Calu3 (cell line): ENCODE measurements at regions not wholly inside any gene's neighbourhood (a gene's known extent, or its start where the extent isn't known, plus 50 kb on each side); places are given as distances from the start of the nearest gene placed in this dataset.

Experiments
- BruUV-seq: library from RNA; stranded (reverse); fragments of 400-500 nt; replicated peaks from 2 replicates; lab custom pipeline; 2021; lab: Mats Ljungman, UMichigan
- CTCF ChIA-PET: fragments of 300-600 bp; sonication (Branson Sonifier 250); formaldehyde crosslinking; loops from one replicate; lab custom pipeline; 2022; ENCODE audit warnings: antibody characterized with exemption; lab: Charles Lee
- DNase-seq: peaks from one replicate; pipeline ENCODE4 v3.0.0; 2022
- H3K27ac Mint-ChIP-seq: one replicate; pipeline ENCODE4 v1.8.0; 2022; ENCODE audit warnings: mixed read lengths; ENCODE audit not compliant: unreplicated experiment
- H3K27me3 Mint-ChIP-seq: one replicate; pipeline ENCODE4 v1.8.0; 2022; ENCODE audit warnings: mixed read lengths; ENCODE audit not compliant: unreplicated experiment
- H3K36me3 Mint-ChIP-seq: one replicate; pipeline ENCODE4 v1.8.0; 2022; ENCODE audit warnings: mild to moderate bottlenecking, moderate library complexity, mixed read lengths; ENCODE audit not compliant: insufficient read depth, unreplicated experiment
- H3K4me1 Mint-ChIP-seq: one replicate; pipeline ENCODE4 v1.8.0; 2022; ENCODE audit warnings: mild to moderate bottlenecking, low read depth, mixed read lengths; ENCODE audit not compliant: unreplicated experiment
- H3K4me3 Mint-ChIP-seq: one replicate; pipeline ENCODE4 v1.8.0; 2022; ENCODE audit warnings: mild to moderate bottlenecking, low read depth, moderate library complexity, mixed read lengths; ENCODE audit not compliant: unreplicated experiment
- H3K9me3 Mint-ChIP-seq: one replicate; pipeline ENCODE4 v1.8.0; 2022; ENCODE audit warnings: low read depth, mixed read lengths; ENCODE audit not compliant: unreplicated experiment
- intact Hi-C: fragments of 100-400 bp; cut with micrococcal nuclease; formaldehyde crosslinking; loops from one replicate; pipeline ENCODE4 v1.10.0; 2022; ENCODE audit not compliant: unreplicated experiment
- TF ChIP-seq, protein P1 (sequence below): fragments of 200-600 bp; IDR thresholded peaks from one replicate; pipeline ENCODE4 v1.8.0; 2022; ENCODE audit warnings: antibody characterized with exemption; ENCODE audit not compliant: unreplicated experiment

DNA sequence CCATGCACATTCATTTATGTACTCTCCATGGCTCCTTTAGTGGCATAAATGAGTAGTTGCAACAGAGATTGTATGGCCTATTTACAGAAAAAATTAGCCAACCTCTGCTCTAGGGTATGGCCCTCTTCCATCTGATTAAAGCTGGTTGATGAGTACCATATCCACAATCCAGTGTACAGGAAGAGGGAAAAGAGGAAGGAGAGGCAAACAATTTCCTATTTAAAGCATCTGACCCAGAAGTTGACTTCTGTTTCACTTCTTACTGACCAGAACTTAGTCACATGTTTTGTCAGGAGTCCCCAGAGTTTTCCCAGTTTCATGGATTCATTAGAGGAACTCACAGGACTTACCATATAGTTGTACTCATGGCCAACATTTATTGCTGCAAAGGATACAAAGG is 68.6 kb upstream of the STARD4 start:
- Mint-ChIP-seq H3K4me1 (no peaks in the 10 kb centered on the region), H3K36me3 (no peaks in the 10 kb centered on the region), H3K9me3 (peaks cover 2% of the 10 kb centered on the region), H3K27ac (no peak overlapping the region), H3K4me3 (no peak overlapping the region), H3K27me3 (no peaks in the 10 kb centered on the region)
- no peak for DNase-seq
- intact Hi-C loops = no loop called here
- TF ChIP-seq, protein P1, sequence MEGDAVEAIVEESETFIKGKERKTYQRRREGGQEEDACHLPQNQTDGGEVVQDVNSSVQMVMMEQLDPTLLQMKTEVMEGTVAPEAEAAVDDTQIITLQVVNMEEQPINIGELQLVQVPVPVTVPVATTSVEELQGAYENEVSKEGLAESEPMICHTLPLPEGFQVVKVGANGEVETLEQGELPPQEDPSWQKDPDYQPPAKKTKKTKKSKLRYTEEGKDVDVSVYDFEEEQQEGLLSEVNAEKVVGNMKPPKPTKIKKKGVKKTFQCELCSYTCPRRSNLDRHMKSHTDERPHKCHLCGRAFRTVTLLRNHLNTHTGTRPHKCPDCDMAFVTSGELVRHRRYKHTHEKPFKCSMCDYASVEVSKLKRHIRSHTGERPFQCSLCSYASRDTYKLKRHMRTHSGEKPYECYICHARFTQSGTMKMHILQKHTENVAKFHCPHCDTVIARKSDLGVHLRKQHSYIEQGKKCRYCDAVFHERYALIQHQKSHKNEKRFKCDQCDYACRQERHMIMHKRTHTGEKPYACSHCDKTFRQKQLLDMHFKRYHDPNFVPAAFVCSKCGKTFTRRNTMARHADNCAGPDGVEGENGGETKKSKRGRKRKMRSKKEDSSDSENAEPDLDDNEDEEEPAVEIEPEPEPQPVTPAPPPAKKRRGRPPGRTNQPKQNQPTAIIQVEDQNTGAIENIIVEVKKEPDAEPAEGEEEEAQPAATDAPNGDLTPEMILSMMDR = no peak
- CTCF ChIA-PET = no interaction called here
- no TSS peak for BruUV-seq

DNA sequence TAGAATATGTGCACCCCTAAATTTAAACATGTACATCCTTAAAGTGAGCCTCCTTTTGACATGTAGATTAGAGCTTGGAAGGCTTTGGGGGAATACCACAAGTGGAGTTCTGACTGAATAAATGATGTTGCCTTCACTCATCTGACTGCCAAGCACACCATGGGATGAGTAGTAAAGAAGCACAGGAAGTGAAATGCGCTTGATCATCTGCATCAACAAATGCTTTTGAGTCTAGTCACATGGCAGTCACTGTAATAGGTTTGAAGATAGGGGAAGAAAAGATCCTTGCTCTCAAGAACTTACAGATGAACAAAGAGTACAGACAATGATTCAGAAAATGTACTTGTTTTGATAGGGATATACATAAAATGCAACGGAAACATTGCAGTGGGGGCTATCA is 62.0 kb upstream of the STARD4 start:
- intact Hi-C loops = no loop called here
- H3K27ac Mint-ChIP-seq = no peak overlapping the region
- no TSS peak for BruUV-seq
- H3K27me3 Mint-ChIP-seq = no peaks in the 10 kb centered on the region
- H3K4me1 Mint-ChIP-seq = no peaks in the 10 kb centered on the region
- DNase-seq = no peak
- TF ChIP-seq, protein P1 = no peak
- H3K9me3 Mint-ChIP-seq = peaks cover 4% of the 10 kb centered on the region
- H3K36me3 Mint-ChIP-seq = no peaks in the 10 kb centered on the region
- CTCF ChIA-PET = no interaction called here
- no peak overlapping the region for H3K4me3 Mint-ChIP-seq

DNA sequence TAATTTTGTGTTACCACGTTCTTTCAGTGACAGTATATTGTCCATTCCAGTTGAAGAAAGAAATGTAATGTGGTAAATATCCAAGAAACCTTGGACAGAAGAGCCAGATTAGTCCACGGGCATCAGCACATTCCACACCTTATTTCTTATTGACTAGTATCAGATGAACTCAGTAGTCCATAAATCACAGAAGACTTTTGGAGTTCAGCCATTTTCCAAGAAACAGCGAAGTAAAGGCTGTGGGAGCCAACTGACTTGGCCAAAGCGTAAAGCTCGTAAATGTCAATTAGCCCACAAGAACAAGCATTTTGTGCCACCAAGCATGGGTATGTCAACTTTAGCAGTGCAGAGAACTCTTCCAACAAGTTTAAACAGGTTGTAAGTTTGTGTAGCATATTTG is 60.2 kb upstream of the STARD4 start:
- Mint-ChIP-seq H3K27ac (no peak overlapping the region), H3K4me3 (no peak overlapping the region), H3K4me1 (no peaks in the 10 kb centered on the region), H3K27me3 (no peaks in the 10 kb centered on the region), H3K9me3 (peaks cover 7% of the 10 kb centered on the region), H3K36me3 (no peaks in the 10 kb centered on the region)
- CTCF ChIA-PET = no interaction called here
- no peak for DNase-seq
- BruUV-seq = no TSS peak
- intact Hi-C loops = no loop called here
- TF ChIP-seq, protein P1 = no peak

DNA sequence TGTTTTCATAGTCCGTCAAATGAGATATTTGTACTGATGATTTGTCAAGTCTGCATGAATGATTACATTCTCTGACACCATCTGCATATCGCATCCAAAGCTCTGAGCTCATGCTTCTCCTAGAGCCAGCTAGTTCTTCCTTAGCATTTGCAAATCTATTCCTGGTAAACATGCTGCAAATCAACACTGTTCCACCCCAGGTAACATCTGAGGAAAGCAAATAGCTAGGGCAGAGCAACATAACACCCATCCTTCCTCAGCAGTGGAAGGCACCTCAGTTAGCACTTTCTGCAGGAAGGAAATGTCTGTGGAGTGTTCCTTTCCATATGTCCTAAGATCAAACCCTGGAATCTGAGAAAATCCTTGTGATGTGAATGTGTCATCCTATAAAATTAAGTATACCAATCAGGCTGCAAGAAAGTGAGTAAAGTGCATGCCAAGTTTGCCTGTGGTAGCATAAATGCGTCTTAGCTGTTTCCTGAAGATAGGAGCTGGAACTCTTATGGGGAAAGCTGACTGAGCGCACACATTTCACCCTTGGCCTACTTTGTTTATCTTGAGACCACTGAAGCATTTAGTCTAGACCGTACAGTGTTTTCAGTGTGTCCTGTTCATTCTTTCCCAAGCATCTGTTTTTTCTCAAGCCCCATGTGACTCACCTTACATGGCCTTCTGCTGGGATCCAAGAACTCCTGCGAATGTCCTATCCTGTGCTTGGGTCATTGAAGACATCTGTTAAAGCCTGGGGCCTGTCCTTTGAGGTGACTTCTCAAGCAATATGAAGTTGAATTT is 50.9 kb upstream of the STARD4 start:
- H3K27me3 Mint-ChIP-seq = no peaks in the 10 kb centered on the region

More for the DNA sequence above, 50.9 kb upstream of the STARD4 start:
- TF ChIP-seq, protein P1 = no peak
- Mint-ChIP-seq H3K36me3 (no peaks in the 10 kb centered on the region), H3K27ac (no peak overlapping the region), H3K9me3 (no peaks in the 10 kb centered on the region), H3K4me3 (no peak overlapping the region), H3K4me1 (no peaks in the 10 kb centered on the region)
- intact Hi-C loops = no loop called here
- DNase-seq = no peak
- CTCF ChIA-PET = no interaction called here
- no TSS peak for BruUV-seq
